HepG2 (cell line): ENCODE measurements at regions not wholly inside any gene's neighbourhood (a gene's known extent, or its start where the extent isn't known, plus 50 kb on each side); places are given as distances from the start of the nearest gene placed in this dataset.

ENCODE experiments used
- ATAC-seq: fragments of 200-7000 bp; cut with Tn5 transposase; 3 replicates; pipeline ENCODE4 v1.9.1; 2020; ENCODE audit warnings: mild to moderate bottlenecking, moderate library complexity
- BruUV-seq: library from RNA; stranded (reverse); fragments of 400-500 nt; replicated peaks from 2 replicates; lab custom pipeline; 2021; lab: Mats Ljungman, UMichigan
- CTCF ChIA-PET: fragments of 300-600 bp; formaldehyde crosslinking; extraction: SDS; loops from one replicate; lab custom pipeline; 2021; ENCODE audit warnings: low total read pairs, inconsistent platforms, low intra/inter-chr PET ratio; lab: Yijun Ruan, JAX
- POLR2A ChIA-PET: fragments of 350-600 bp; sonication (Branson Sonifier 250); formaldehyde crosslinking; loops from one replicate; lab custom pipeline; 2020; ENCODE audit warnings: antibody characterized with exemption, inconsistent platforms; lab: Yijun Ruan, JAX
- DNase-seq: peaks from one replicate; pipeline ENCODE4 v3.0.0-alpha.2; 2015; ENCODE audit warnings: low spot score
- FAIRE-seq: peaks from 3 replicates; lab custom pipeline; 2011; peaks lifted over from hg19 to GRCh38; lab: Jason Lieb, UNC
- H2AFZ ChIP-seq: one replicate; pipeline ENCODE4 v1.6.1; 2011; ENCODE audit warnings: low read length, inconsistent platforms
- H3K27ac ChIP-seq: fragments of 300-600 bp; 3 replicates; pipeline ENCODE4 v1.8.0; 2011; ENCODE audit warnings: mixed run types, mild to moderate bottlenecking, mixed read lengths, low read length, inconsistent platforms; ENCODE audit not compliant: insufficient read depth; ENCODE audit errors: extremely low read length
- H3K27me3 ChIP-seq, 2 experiments: fragments of 200-600 bp in 1 of 2; 2 replicates in 1 of 2; 3 replicates in 1 of 2; pipeline versions ENCODE4 v1.6.0 to v1.8.0; 2011; ENCODE audit warnings: low read length in 2 of 2, mild to moderate bottlenecking in 2 of 2, moderate library complexity in 2 of 2, inconsistent platforms in 1 of 2; ENCODE audit not compliant: insufficient read depth in 2 of 2, control insufficient read depth in 1 of 2
- H3K36me3 ChIP-seq, 2 experiments: fragments of 200-600 bp in 1 of 2; replicated peaks in 1 of 2; 2 replicates in 1 of 2; 3 replicates in 1 of 2; pipeline versions ENCODE4 v1.5.1 to v1.8.0; 2011; ENCODE audit warnings: low read length in 2 of 2, inconsistent platforms in 1 of 2; ENCODE audit not compliant: insufficient read depth in 2 of 2, control insufficient read depth in 1 of 2
- H3K4me1 ChIP-seq: 2 replicates; pipeline ENCODE4 v1.5.1; 2012; ENCODE audit warnings: low read length, inconsistent platforms; ENCODE audit not compliant: insufficient read depth
- H3K4me2 ChIP-seq: 2 replicates; pipeline ENCODE4 v1.6.0; 2011; ENCODE audit warnings: low read depth, low read length, inconsistent platforms
- H3K4me3 ChIP-seq, 3 experiments: fragments of 200-600 bp in 1 of 3; sonication (generic), shearing (Covaris generic) in 1 of 3; replicated peaks in 1 of 3; 2 replicates each; pipeline ENCODE4 v1.5.1; 2011 to 2016; ENCODE audit warnings: low read length in 3 of 3, inconsistent platforms in 2 of 3, low read depth in 2 of 3, mild to moderate bottlenecking in 2 of 3, control low read depth in 1 of 3, mixed read lengths in 1 of 3; ENCODE audit not compliant: insufficient read depth in 1 of 3
- H3K79me2 ChIP-seq: one replicate; pipeline ENCODE4 v1.6.1; 2011; ENCODE audit warnings: low read length, inconsistent platforms; ENCODE audit not compliant: insufficient read depth
- H3K9ac ChIP-seq: 2 replicates; pipeline ENCODE4 v1.6.0; 2011; ENCODE audit warnings: mild to moderate bottlenecking, low read depth, low read length, inconsistent platforms; ENCODE audit not compliant: insufficient read depth
- H3K9me3 ChIP-seq: 2 replicates; pipeline ENCODE4 v1.5.1; 2012; ENCODE audit warnings: mild to moderate bottlenecking, low read length
- H4K20me1 ChIP-seq: 2 replicates; pipeline ENCODE4 v1.6.0; 2011; ENCODE audit warnings: inconsistent platforms, mild to moderate bottlenecking, low read length, moderate library complexity; ENCODE audit not compliant: insufficient read depth
- KDM1A ChIP-seq: IDR thresholded peaks from 2 replicates; pipeline ENCODE4 v1.6.1; 2016; ENCODE audit warnings: missing compliant biosample characterization
- NBN ChIP-seq: fragments of 450-650 bp; conservative IDR thresholded peaks from 2 replicates; pipeline ENCODE4 v1.6.1; 2017
- SIN3B ChIP-seq: fragments of 150-350 bp; IDR thresholded peaks from 2 replicates; pipeline ENCODE4 v1.6.1; 2014; ENCODE audit warnings: low read length
- SRSF9 ChIP-seq: fragments of 200-400 bp; formaldehyde crosslinking; IDR thresholded peaks from 2 replicates; pipeline ENCODE4 v1.6.1; 2018; ENCODE audit warnings: borderline replicate concordance, mild to moderate bottlenecking, low read depth, low read length; ENCODE audit not compliant: insufficient read depth, poor library complexity, severe bottlenecking
- TARDBP ChIP-seq: sonication (generic); formaldehyde crosslinking; IDR thresholded peaks from 2 replicates; pipeline ENCODE4 v1.8.0; 2022; ENCODE audit warnings: mild to moderate bottlenecking, missing genetic modification reagents
- ZC3H4 ChIP-seq: sonication (generic); formaldehyde crosslinking; IDR thresholded peaks from 2 replicates; pipeline ENCODE4 v1.4.0; 2020; ENCODE audit warnings: missing genetic modification reagents, borderline replicate concordance
- ZNF724P ChIP-seq: sonication (generic); formaldehyde crosslinking; IDR thresholded peaks from 2 replicates; pipeline ENCODE4 v1.8.0; 2022; ENCODE audit warnings: missing genetic modification reagents, borderline replicate concordance
- WGBS: methylation state at CpG from one replicate; pipeline ENCODE4 v1.1.6; 2017; ENCODE audit warnings: low lambda C conversion rate; 5-methylcytosine and 5-hydroxymethylcytosine counted together
- in situ Hi-C: cut with HindIII; loops from 2 replicates; pipeline ENCODE4 v1.10.0; 2017; ENCODE audit warnings: low pct_unique_long_range_greater_than_20kb; ENCODE audit not compliant: extremely low pct_ligation_motif_present
- intact Hi-C: fragments of 100-400 bp; cut with micrococcal nuclease; formaldehyde crosslinking; loops from one replicate; pipeline ENCODE4 v1.10.0; 2022; ENCODE audit not compliant: unreplicated experiment
- TF ChIP-seq, protein P1 (sequence below): sonication (generic); formaldehyde crosslinking; IDR thresholded peaks from 2 replicates; pipeline ENCODE4 v1.9.0; 2021; ENCODE audit warnings: missing genetic modification reagents, borderline replicate concordance

DNA sequence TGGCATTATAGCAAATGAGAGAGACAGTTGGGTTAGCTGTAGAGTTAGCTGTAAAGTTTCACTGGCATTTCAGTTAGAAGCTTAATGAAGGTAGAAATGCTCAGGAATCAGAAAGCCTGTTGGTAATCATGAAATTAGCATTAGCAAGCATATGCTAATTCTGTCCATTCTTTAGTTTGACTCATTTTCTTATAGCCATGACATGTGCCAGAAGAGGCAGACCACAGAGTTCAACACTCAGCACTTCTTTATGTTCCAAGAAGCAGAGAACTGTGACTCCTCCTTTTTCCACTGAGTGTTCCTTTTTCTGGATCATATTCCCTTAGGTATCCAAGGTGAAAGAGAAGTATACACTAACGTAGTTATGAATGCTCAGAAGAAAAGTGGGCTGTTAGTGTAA, 276.2 kb upstream of the SGO1 start:
- WGBS: 0% methylated on average over 1 of the region's 1 CpG
- H3K4me2 ChIP-seq: no peak overlapping the region
- no peaks in the 10 kb centered on the region for H3K4me1 ChIP-seq
- no peak overlapping the region for H3K4me3 ChIP-seq
- H2AFZ ChIP-seq: no peak overlapping the region
- H3K9ac ChIP-seq: no peak overlapping the region
- H3K9me3 ChIP-seq: peaks cover 89% of the 10 kb centered on the region
- in situ Hi-C loops: no loop called here
- no peak for TF ChIP-seq TARDBP
- TF ChIP-seq NBN: no peak
- no peak for TF ChIP-seq ZC3H4
- TF ChIP-seq, protein P1, sequence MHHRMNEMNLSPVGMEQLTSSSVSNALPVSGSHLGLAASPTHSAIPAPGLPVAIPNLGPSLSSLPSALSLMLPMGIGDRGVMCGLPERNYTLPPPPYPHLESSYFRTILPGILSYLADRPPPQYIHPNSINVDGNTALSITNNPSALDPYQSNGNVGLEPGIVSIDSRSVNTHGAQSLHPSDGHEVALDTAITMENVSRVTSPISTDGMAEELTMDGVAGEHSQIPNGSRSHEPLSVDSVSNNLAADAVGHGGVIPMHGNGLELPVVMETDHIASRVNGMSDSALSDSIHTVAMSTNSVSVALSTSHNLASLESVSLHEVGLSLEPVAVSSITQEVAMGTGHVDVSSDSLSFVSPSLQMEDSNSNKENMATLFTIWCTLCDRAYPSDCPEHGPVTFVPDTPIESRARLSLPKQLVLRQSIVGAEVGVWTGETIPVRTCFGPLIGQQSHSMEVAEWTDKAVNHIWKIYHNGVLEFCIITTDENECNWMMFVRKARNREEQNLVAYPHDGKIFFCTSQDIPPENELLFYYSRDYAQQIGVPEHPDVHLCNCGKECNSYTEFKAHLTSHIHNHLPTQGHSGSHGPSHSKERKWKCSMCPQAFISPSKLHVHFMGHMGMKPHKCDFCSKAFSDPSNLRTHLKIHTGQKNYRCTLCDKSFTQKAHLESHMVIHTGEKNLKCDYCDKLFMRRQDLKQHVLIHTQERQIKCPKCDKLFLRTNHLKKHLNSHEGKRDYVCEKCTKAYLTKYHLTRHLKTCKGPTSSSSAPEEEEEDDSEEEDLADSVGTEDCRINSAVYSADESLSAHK (CRISPR knock-in tag): no peak
- no peak for TF ChIP-seq KDM1A (CRISPR knock-in tag)
- TF ChIP-seq SIN3B: no peak
- no peak for TF ChIP-seq SRSF9
- no peak for TF ChIP-seq ZNF724P (CRISPR knock-in tag)
- TF ChIP-seq, all 625 proteins: peak for 0
- POLR2A ChIA-PET: no interaction called here
- H3K27me3 ChIP-seq: no peaks in the 10 kb centered on the region
- no peaks in the 10 kb centered on the region for H4K20me1 ChIP-seq
- CTCF ChIA-PET: no interaction called here
- no peak overlapping the region for H3K27ac ChIP-seq
- DNase-seq (no peak), FAIRE-seq (no peak), ATAC-seq (no peak)
- intact Hi-C loops: no loop called here
- no TSS peak for BruUV-seq
- no peaks in the 10 kb centered on the region for H3K79me2 ChIP-seq
- H3K36me3 ChIP-seq: no peaks in the 10 kb centered on the region
